SK-N-SH treated with all-trans-retinoic acid at 6 μM for 48 hours (cell line): ENCODE measurements at regions not wholly inside any gene's neighbourhood (a gene's known extent, or its start where the extent isn't known, plus 50 kb on each side); places are given as distances from the start of the nearest gene placed in this dataset.
"Not testable (repeated sequence)": the region's sequence is repeated elsewhere in the genome, so short reads cannot be mapped to it uniquely, and the experiment has no call there.

Source experiments
- ATAC-seq: fragments of 200-7000 bp; cut with Tn5 transposase; 3 replicates; pipeline ENCODE4 v1.9.1; 2020; ENCODE audit warnings: mild to moderate bottlenecking, moderate library complexity
- ARNTL ChIP-seq: fragments of 450-650 bp; formaldehyde crosslinking; IDR thresholded peaks from 2 replicates; pipeline ENCODE4 v1.5.0; 2020; ENCODE audit warnings: low read depth, mild to moderate bottlenecking, moderate library complexity, borderline replicate concordance
- BACH2 ChIP-seq: fragments of 250-450 bp; sonication (Bioruptor Pico); IDR thresholded peaks from 2 replicates; pipeline ENCODE4 v1.9.0; 2021; ENCODE audit warnings: mild to moderate bottlenecking, borderline replicate concordance
- CSDC2 ChIP-seq: fragments of 250-450 bp; sonication (Bioruptor Pico); IDR thresholded peaks from 2 replicates; pipeline ENCODE4 v1.5.0; 2020; ENCODE audit warnings: mild to moderate bottlenecking, moderate library complexity
- ESRRG ChIP-seq: fragments of 250-450 bp; sonication (Bioruptor Pico); IDR thresholded peaks from 2 replicates; pipeline ENCODE4 v1.6.1; 2021; ENCODE audit warnings: mild to moderate bottlenecking
- GLIS3 ChIP-seq: fragments of 250-450 bp; sonication (Bioruptor Pico); IDR thresholded peaks from 2 replicates; pipeline ENCODE4 v1.5.0; 2020; ENCODE audit warnings: mild to moderate bottlenecking, moderate library complexity
- ISL1 ChIP-seq: fragments of 250-450 bp; sonication (Bioruptor Pico); IDR thresholded peaks from 2 replicates; pipeline ENCODE4 v2.1.2; 2022; ENCODE audit warnings: mild to moderate bottlenecking, moderate library complexity
- OSR1 ChIP-seq: fragments of 250-450 bp; sonication (Bioruptor Pico); IDR thresholded peaks from 2 replicates; pipeline ENCODE4 v1.8.0; 2022; ENCODE audit warnings: moderate library complexity, mild to moderate bottlenecking, inconsistent platforms
- PPARA ChIP-seq: fragments of 250-450 bp; sonication (Bioruptor Pico); IDR thresholded peaks from 2 replicates; pipeline ENCODE4 v1.5.0; 2020; ENCODE audit warnings: mild to moderate bottlenecking, borderline replicate concordance
- RARB ChIP-seq: fragments of 250-450 bp; sonication (Bioruptor Pico); IDR thresholded peaks from 2 replicates; pipeline ENCODE4 v1.8.0; 2021; ENCODE audit warnings: mild to moderate bottlenecking, moderate library complexity
- TCF4 ChIP-seq: fragments of 250-450 bp; sonication (Bioruptor Pico); IDR thresholded peaks from 2 replicates; pipeline ENCODE4 v1.8.0; 2021; ENCODE audit warnings: mild to moderate bottlenecking, moderate library complexity, borderline replicate concordance
- TOX ChIP-seq: fragments of 250-450 bp; sonication (Bioruptor Pico); IDR thresholded peaks from 2 replicates; pipeline ENCODE4 v1.8.0; 2021; ENCODE audit warnings: mild to moderate bottlenecking, moderate library complexity, borderline replicate concordance
- ZC3H10 ChIP-seq: fragments of 250-450 bp; sonication (Bioruptor Pico); IDR thresholded peaks from 2 replicates; pipeline ENCODE4 v1.5.1; 2021; ENCODE audit warnings: mild to moderate bottlenecking, moderate library complexity
- ZNF565 ChIP-seq: fragments of 450-650 bp; formaldehyde crosslinking; conservative IDR thresholded peaks from 2 replicates; pipeline ENCODE4 v1.5.0; 2020; ENCODE audit warnings: low read depth, mild to moderate bottlenecking, moderate library complexity
- ZNF70 ChIP-seq: fragments of 450-650 bp; formaldehyde crosslinking; IDR thresholded peaks from 2 replicates; pipeline ENCODE4 v1.5.0; 2020; ENCODE audit warnings: mild to moderate bottlenecking, moderate library complexity
- ZNF8 ChIP-seq: fragments of 450-650 bp; formaldehyde crosslinking; IDR thresholded peaks from 2 replicates; pipeline ENCODE4 v1.5.0; 2020; ENCODE audit warnings: mild to moderate bottlenecking, moderate library complexity
- TF ChIP-seq, protein P1 (sequence below): fragments of 250-450 bp; sonication (Bioruptor Pico); IDR thresholded peaks from 2 replicates; pipeline ENCODE4 v1.8.0; 2020; ENCODE audit warnings: mild to moderate bottlenecking, moderate library complexity, borderline replicate concordance
- TF ChIP-seq, protein P2 (sequence below): fragments of 250-450 bp; sonication (Bioruptor Pico); IDR thresholded peaks from 2 replicates; pipeline ENCODE4 v1.5.0; 2020; ENCODE audit warnings: mild to moderate bottlenecking, moderate library complexity
- TF ChIP-seq, protein P3 (sequence below): fragments of 250-450 bp; sonication (Bioruptor Pico); IDR thresholded peaks from 2 replicates; pipeline ENCODE4 v1.5.1; 2021; ENCODE audit warnings: mild to moderate bottlenecking, moderate library complexity
- TF ChIP-seq, protein P4 (sequence below): fragments of 250-450 bp; sonication (Bioruptor Pico); IDR thresholded peaks from 2 replicates; pipeline ENCODE4 v1.8.0; 2021; ENCODE audit warnings: low read depth, mild to moderate bottlenecking, moderate library complexity, borderline replicate concordance
- TF ChIP-seq, protein P5 (sequence below): fragments of 250-450 bp; sonication (Bioruptor Pico); IDR thresholded peaks from 2 replicates; pipeline ENCODE4 v1.5.1; 2020; ENCODE audit warnings: low read depth, mild to moderate bottlenecking, moderate library complexity

DNA sequence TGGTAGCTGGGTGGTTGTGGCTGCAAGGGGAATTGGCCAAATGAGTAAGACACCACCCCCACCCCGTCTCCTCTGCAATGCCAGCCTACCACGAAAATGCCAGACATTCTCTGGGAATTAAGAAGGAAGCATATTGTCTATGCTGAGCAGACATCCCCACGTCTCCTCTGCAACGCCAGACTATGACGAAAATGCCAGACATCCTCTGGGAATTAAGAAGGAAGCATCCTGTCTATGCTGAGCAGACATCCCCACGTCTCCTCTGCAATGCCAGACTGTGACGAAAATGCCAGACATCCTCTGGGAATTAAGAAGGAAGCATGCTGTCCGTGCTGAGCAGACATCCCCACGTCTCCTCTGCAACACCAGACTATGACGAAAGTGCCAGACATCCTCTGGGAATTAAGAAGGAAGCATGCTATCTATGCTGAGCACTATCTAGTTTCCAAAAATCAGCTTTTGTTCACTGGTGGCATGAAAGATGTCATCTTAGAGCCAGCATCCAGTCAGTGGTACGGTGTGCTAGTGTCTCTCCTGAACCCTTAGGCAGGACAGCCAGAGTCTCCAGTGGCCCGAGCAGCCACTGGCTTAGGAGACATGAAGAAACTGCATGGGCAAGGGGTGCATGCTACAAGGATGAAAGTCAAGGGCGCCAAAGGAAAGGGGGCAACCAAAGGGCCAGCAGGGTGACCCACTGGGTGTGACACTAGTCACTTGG, 339.8 kb upstream of the FRG1 start:
- TF ChIP-seq ESRRG (CRISPR knock-in tag) (no peak), TCF4 (CRISPR knock-in tag) (peak; percentile 43; the same call in 1 of the 2 replicates), ISL1 (CRISPR knock-in tag) (0 out of 2 replicates have a peak, but pooled peaks have one; percentile 15)
- no peak; the same call in 2 of the 3 replicates for ATAC-seq

DNA sequence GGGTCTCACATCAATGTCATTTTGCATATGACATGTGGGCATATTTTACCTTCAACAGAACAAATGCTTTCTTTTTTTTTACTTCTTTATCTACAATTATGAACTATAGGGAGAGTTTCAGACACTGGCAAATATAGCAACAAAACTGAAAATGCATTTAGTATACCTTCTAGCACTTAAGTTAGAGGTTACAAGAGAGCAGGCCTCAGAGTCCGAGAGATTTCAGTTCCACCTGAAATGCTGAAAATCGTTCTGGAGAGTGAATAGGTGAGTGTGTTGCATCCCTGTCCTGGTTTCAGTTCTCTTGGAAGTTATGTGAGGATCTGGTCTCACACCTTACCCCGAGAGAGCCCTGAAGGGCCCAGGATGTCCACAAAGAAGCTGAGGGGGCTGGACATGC, 337.8 kb upstream of the FRG1 start:
- not testable (repeated sequence) for ATAC-seq

DNA sequence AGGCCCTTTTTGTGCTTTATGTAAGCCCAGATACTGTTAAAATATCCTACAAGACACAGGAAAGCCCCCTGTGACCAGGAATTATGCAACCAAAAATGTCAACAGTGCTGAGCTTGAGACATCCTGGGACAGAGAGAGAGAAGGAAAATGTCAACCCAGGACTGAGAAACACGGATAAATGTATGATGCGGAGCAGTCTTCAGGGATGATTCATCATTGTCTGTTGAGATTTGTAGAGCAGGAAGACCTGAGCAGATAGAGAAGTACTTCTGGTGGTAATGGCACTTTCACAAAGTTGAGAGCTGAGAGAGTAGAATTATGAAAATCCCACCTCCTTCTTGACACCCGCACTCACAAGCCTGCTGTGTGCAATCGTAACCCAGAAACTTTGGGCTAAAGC, 330.1 kb upstream of the FRG1 start:
- ATAC-seq: not testable (repeated sequence)

DNA sequence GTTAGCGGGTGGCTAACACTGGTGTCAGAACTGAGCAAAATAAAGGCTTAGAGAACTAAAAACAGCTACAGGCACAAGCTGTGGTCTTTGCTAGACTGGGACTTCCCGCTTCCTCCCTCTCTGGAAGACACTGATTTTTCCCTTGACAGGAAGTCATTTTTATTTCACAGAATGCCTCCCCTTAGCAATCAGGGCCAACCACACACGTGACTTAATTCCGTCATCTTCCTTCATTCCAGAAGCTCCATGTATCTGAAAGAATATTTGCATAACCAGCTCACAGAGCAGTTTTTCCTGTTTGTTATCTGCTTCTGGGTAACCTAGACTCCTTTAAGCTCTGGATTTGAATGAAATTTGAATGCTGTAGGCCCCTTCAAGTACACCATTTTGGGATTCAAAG, 327.5 kb upstream of the FRG1 start:
- TF ChIP-seq OSR1 (CRISPR knock-in tag): no peak
- TF ChIP-seq ESRRG (CRISPR knock-in tag): no peak
- TF ChIP-seq CSDC2 (CRISPR knock-in tag): no peak
- TF ChIP-seq ARNTL (CRISPR knock-in tag): no peak
- TF ChIP-seq, protein P1, sequence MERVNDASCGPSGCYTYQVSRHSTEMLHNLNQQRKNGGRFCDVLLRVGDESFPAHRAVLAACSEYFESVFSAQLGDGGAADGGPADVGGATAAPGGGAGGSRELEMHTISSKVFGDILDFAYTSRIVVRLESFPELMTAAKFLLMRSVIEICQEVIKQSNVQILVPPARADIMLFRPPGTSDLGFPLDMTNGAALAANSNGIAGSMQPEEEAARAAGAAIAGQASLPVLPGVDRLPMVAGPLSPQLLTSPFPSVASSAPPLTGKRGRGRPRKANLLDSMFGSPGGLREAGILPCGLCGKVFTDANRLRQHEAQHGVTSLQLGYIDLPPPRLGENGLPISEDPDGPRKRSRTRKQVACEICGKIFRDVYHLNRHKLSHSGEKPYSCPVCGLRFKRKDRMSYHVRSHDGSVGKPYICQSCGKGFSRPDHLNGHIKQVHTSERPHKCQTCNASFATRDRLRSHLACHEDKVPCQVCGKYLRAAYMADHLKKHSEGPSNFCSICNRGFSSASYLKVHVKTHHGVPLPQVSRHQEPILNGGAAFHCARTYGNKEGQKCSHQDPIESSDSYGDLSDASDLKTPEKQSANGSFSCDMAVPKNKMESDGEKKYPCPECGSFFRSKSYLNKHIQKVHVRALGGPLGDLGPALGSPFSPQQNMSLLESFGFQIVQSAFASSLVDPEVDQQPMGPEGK: no peak
- TF ChIP-seq TCF4 (CRISPR knock-in tag): no peak
- no peak for TF ChIP-seq ZC3H10
- TF ChIP-seq ZNF70 (CRISPR knock-in tag): no peak
- no peak for TF ChIP-seq ZNF565 (CRISPR knock-in tag)
- no peak for TF ChIP-seq RARB (CRISPR knock-in tag)
- no peak for TF ChIP-seq PPARA (CRISPR knock-in tag)
- no peak for TF ChIP-seq ISL1 (CRISPR knock-in tag)
- TF ChIP-seq GLIS3 (CRISPR knock-in tag): no peak
- no peak for TF ChIP-seq ZNF8 (CRISPR knock-in tag)
- no peak for TF ChIP-seq TOX (CRISPR knock-in tag)
- ATAC-seq: no peak

DNA sequence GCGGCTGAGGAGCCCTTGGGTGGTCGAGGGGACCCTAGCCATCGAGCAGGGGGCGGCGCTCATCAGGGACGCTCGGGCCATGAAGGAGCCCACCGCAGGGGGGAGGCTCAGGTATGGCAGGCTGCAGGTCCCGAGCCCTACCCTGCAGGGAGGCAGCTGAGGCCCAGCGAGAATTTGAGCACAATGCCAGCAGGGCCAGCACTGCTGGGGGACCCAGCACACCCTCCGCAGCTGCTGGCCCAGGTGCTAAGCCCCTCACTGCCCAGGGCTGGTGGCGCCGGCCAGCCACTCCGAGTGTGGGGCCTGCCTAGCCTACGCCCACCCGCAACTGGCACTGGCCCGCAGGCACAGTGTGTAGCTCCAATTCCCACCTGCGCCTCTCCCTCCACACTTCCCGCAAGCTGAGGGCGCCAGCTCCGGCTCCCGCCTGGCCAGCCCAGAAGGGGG, 325.4 kb upstream of the FRG1 start:
- ATAC-seq: no peak
- TF ChIP-seq TOX (CRISPR knock-in tag) (no peak), TCF4 (CRISPR knock-in tag) (no peak), GLIS3 (CRISPR knock-in tag) (no peak), BACH2 (no peak), CSDC2 (CRISPR knock-in tag) (no peak), ISL1 (CRISPR knock-in tag) (no peak), ZNF565 (CRISPR knock-in tag) (no peak), ZNF8 (CRISPR knock-in tag) (no peak), ESRRG (CRISPR knock-in tag) (no peak), ZNF70 (CRISPR knock-in tag) (no peak)
- TF ChIP-seq, protein P2, sequence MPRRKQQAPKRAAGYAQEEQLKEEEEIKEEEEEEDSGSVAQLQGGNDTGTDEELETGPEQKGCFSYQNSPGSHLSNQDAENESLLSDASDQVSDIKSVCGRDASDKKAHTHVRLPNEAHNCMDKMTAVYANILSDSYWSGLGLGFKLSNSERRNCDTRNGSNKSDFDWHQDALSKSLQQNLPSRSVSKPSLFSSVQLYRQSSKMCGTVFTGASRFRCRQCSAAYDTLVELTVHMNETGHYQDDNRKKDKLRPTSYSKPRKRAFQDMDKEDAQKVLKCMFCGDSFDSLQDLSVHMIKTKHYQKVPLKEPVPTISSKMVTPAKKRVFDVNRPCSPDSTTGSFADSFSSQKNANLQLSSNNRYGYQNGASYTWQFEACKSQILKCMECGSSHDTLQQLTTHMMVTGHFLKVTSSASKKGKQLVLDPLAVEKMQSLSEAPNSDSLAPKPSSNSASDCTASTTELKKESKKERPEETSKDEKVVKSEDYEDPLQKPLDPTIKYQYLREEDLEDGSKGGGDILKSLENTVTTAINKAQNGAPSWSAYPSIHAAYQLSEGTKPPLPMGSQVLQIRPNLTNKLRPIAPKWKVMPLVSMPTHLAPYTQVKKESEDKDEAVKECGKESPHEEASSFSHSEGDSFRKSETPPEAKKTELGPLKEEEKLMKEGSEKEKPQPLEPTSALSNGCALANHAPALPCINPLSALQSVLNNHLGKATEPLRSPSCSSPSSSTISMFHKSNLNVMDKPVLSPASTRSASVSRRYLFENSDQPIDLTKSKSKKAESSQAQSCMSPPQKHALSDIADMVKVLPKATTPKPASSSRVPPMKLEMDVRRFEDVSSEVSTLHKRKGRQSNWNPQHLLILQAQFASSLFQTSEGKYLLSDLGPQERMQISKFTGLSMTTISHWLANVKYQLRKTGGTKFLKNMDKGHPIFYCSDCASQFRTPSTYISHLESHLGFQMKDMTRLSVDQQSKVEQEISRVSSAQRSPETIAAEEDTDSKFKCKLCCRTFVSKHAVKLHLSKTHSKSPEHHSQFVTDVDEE (CRISPR knock-in tag): no peak
- TF ChIP-seq, protein P3, sequence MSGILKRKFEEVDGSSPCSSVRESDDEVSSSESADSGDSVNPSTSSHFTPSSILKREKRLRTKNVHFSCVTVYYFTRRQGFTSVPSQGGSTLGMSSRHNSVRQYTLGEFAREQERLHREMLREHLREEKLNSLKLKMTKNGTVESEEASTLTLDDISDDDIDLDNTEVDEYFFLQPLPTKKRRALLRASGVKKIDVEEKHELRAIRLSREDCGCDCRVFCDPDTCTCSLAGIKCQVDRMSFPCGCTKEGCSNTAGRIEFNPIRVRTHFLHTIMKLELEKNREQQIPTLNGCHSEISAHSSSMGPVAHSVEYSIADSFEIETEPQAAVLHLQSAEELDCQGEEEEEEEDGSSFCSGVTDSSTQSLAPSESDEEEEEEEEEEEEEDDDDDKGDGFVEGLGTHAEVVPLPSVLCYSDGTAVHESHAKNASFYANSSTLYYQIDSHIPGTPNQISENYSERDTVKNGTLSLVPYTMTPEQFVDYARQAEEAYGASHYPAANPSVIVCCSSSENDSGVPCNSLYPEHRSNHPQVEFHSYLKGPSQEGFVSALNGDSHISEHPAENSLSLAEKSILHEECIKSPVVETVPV (CRISPR knock-in tag): no peak
- TF ChIP-seq, protein P4, sequence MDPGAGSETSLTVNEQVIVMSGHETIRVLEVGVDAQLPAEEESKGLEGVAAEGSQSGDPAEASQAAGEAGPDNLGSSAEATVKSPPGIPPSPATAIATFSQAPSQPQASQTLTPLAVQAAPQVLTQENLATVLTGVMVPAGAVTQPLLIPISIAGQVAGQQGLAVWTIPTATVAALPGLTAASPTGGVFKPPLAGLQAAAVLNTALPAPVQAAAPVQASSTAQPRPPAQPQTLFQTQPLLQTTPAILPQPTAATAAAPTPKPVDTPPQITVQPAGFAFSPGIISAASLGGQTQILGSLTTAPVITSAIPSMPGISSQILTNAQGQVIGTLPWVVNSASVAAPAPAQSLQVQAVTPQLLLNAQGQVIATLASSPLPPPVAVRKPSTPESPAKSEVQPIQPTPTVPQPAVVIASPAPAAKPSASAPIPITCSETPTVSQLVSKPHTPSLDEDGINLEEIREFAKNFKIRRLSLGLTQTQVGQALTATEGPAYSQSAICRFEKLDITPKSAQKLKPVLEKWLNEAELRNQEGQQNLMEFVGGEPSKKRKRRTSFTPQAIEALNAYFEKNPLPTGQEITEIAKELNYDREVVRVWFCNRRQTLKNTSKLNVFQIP (CRISPR knock-in tag): no peak
- TF ChIP-seq, protein P1: no peak
- TF ChIP-seq, protein P5, sequence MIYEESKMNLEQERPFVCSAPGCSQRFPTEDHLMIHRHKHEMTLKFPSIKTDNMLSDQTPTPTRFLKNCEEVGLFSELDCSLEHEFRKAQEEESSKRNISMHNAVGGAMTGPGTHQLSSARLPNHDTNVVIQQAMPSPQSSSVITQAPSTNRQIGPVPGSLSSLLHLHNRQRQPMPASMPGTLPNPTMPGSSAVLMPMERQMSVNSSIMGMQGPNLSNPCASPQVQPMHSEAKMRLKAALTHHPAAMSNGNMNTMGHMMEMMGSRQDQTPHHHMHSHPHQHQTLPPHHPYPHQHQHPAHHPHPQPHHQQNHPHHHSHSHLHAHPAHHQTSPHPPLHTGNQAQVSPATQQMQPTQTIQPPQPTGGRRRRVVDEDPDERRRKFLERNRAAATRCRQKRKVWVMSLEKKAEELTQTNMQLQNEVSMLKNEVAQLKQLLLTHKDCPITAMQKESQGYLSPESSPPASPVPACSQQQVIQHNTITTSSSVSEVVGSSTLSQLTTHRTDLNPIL: no peak

DNA sequence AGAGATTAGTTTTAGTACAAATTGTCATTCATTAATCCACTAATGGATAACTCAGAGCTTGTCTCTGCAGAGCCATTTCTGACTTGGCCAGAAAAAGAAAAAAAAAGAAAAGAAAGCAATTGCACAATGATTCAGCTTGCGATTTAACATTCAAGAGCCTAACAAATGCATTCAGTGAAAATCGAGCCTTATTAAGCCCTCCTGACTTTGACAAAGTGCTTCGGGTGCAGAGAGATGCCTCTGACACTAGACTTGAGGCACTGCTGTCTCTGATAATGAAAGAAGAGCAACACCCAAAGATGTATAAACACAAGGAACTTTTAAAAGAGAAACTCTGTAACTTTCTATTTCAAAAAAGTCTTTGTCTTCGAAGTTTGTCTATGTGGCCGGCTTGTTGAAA, 322.9 kb upstream of the FRG1 start:
- not testable (repeated sequence) for ATAC-seq
